Fibroblast of lung (primary cell): ENCODE measurements at regions not wholly inside any gene's neighbourhood (a gene's known extent, or its start where the extent isn't known, plus 50 kb on each side); places are given as distances from the start of the nearest gene placed in this dataset.
"Not testable (repeated sequence)": the region's sequence is repeated elsewhere in the genome, so short reads cannot be mapped to it uniquely, and the experiment has no call there.

ENCODE experiments used
- DNase-seq, 2 donors: peaks; one replicate each; pipeline versions ENCODE4 v3.0.0 to v3.0.0-alpha.2; 2010; ENCODE audit warnings: low read depth in 2 of 2
- H2AFZ ChIP-seq: 2 replicates; pipeline ENCODE4 v1.5.1; 2012; ENCODE audit warnings: low read length, control low read depth, inconsistent platforms
- H3K27ac ChIP-seq: 2 replicates; pipeline ENCODE4 v1.5.1; 2011; ENCODE audit warnings: low read length, control low read depth; ENCODE audit not compliant: insufficient read depth
- H3K27me3 ChIP-seq: 2 replicates; pipeline ENCODE4 v1.5.1; 2011; ENCODE audit warnings: mild to moderate bottlenecking, low read length; ENCODE audit not compliant: control insufficient read depth, insufficient read depth
- H3K36me3 ChIP-seq: 2 replicates; pipeline ENCODE4 v1.5.1; 2011; ENCODE audit warnings: low read length; ENCODE audit not compliant: control insufficient read depth, insufficient read depth
- H3K4me1 ChIP-seq: 2 replicates; pipeline ENCODE4 v1.5.1; 2011; ENCODE audit warnings: low read length; ENCODE audit not compliant: control insufficient read depth, insufficient read depth; ENCODE audit errors: extremely low read depth
- H3K4me2 ChIP-seq: 2 replicates; pipeline ENCODE4 v1.5.1; 2011; ENCODE audit warnings: low read length, control low read depth; ENCODE audit not compliant: insufficient read depth; ENCODE audit errors: extremely low read depth
- H3K4me3 ChIP-seq, 4 experiments: fragments of 200-600 bp in 1 of 4; sonication (generic) in 1 of 4; replicated peaks in 1 of 4; 2 replicates each; pipeline ENCODE4 v1.5.1; 2011 to 2016; ENCODE audit warnings: low read length in 4 of 4, low read depth in 3 of 4, mild to moderate bottlenecking in 3 of 4, control low read depth in 2 of 4, inconsistent platforms in 1 of 4, mixed read lengths in 1 of 4; ENCODE audit not compliant: insufficient read depth in 1 of 4; ENCODE audit errors: control extremely low read depth in 1 of 4
- H3K79me2 ChIP-seq: 2 replicates; pipeline ENCODE4 v1.5.1; 2012; ENCODE audit warnings: mild to moderate bottlenecking, low read length, inconsistent platforms; ENCODE audit not compliant: control insufficient read depth, insufficient read depth
- H3K9ac ChIP-seq: 2 replicates; pipeline ENCODE4 v1.5.1; 2011; ENCODE audit warnings: mild to moderate bottlenecking, low read length, control low read depth; ENCODE audit not compliant: insufficient read depth
- H3K9me3 ChIP-seq: 2 replicates; pipeline ENCODE4 v1.5.1; 2012; ENCODE audit warnings: low read depth, low read length; ENCODE audit not compliant: control insufficient read depth, insufficient read depth
- H4K20me1 ChIP-seq: 2 replicates; pipeline ENCODE4 v1.5.1; 2011; ENCODE audit warnings: low read length; ENCODE audit not compliant: control insufficient read depth, insufficient read depth; ENCODE audit errors: extremely low read depth
- CTCF ChIP-seq, 2 donors: IDR thresholded peaks in 1 of 2; conservative IDR thresholded peaks in 1 of 2; 1 replicate in 1 of 2; 2 replicates in 1 of 2; pipeline ENCODE4 v1.5.1; 2011 to 2012; ENCODE audit warnings: low read length in 2 of 2, control low read depth in 1 of 2, inconsistent platforms in 1 of 2, low read depth in 1 of 2, mild to moderate bottlenecking in 1 of 2
- EZH2 ChIP-seq: IDR thresholded peaks from 2 replicates; pipeline ENCODE4 v1.5.1; 2012; ENCODE audit warnings: low read length, control low read depth, mild to moderate bottlenecking; ENCODE audit errors: missing control alignments

- Histone ChIP-seq H3K9me3 (no peaks in the 10 kb centered on the region), H3K36me3 (no peaks in the 10 kb centered on the region), H3K4me1 (no peaks in the 10 kb centered on the region), H4K20me1 (no peaks in the 10 kb centered on the region), H3K4me2 (no peak overlapping the region), H3K9ac (no peak overlapping the region), H3K4me3 (no peak overlapping the region), H2AFZ (no peak overlapping the region), H3K27me3 (no peaks in the 10 kb centered on the region), H3K79me2 (no peaks in the 10 kb centered on the region), H3K27ac (no peak overlapping the region)
- no peak for DNase-seq
- no peak for TF ChIP-seq EZH2
- TF ChIP-seq CTCF (conservative IDR thresholded peaks at IDR 0.05 in 1 of 2, IDR thresholded peaks at IDR 0.05 in 1 of 2; ENCODE audit: low read depth in 1 of 2, low read length in 2 of 2) = no peak
Measured at GRCh38 chr2:36190097-36190496, 165.5 kb upstream of the CRIM1 start.

- TF ChIP-seq CTCF (conservative IDR thresholded peaks at IDR 0.05 in 1 of 2, IDR thresholded peaks at IDR 0.05 in 1 of 2; ENCODE audit: low read depth in 1 of 2, low read length in 2 of 2) (no peak), EZH2 (no peak)
- Histone ChIP-seq H3K4me1 (no peaks in the 10 kb centered on the region), H3K4me2 (no peak overlapping the region), H3K9ac (no peak overlapping the region), H3K36me3 (no peaks in the 10 kb centered on the region), H3K4me3 (no peak overlapping the region), H3K27me3 (no peaks in the 10 kb centered on the region), H3K27ac (no peak overlapping the region), H4K20me1 (no peaks in the 10 kb centered on the region), H3K79me2 (no peaks in the 10 kb centered on the region), H2AFZ (no peak overlapping the region), H3K9me3 (no peaks in the 10 kb centered on the region)
- no peak for DNase-seq
Measured at GRCh38 chr2:36185624-36186023, 170.0 kb upstream of the CRIM1 start.

- TF ChIP-seq CTCF (conservative IDR thresholded peaks at IDR 0.05 in 1 of 2, IDR thresholded peaks at IDR 0.05 in 1 of 2; ENCODE audit: low read depth in 1 of 2, low read length in 2 of 2) (no peak), EZH2 (no peak)
- no peak overlapping the region for H3K27ac ChIP-seq
- H3K36me3 ChIP-seq = no peaks in the 10 kb centered on the region
- no peaks in the 10 kb centered on the region for H4K20me1 ChIP-seq
- no peak overlapping the region for H2AFZ ChIP-seq
- H3K27me3 ChIP-seq = no peaks in the 10 kb centered on the region
- no peak overlapping the region for H3K4me2 ChIP-seq
- no peak overlapping the region for H3K4me3 ChIP-seq
- no peaks in the 10 kb centered on the region for H3K79me2 ChIP-seq
- no peak for DNase-seq
- H3K4me1 ChIP-seq = no peaks in the 10 kb centered on the region
- H3K9ac ChIP-seq = no peak overlapping the region
- no peaks in the 10 kb centered on the region for H3K9me3 ChIP-seq
Measured at GRCh38 chr2:36184848-36185247, 170.7 kb upstream of the CRIM1 start.

- H3K27ac ChIP-seq, H3K9ac ChIP-seq, H3K4me2 ChIP-seq, H3K79me2 ChIP-seq, H3K4me1 ChIP-seq, H2AFZ ChIP-seq, H3K36me3 ChIP-seq, H3K9me3 ChIP-seq, H3K27me3 ChIP-seq, H3K4me3 ChIP-seq, DNase-seq, H4K20me1 ChIP-seq: not testable (repeated sequence)
Measured at GRCh38 chr2:36180789-36181482, 174.6 kb upstream of the CRIM1 start.

GRCh38 chr2:36180293-36180692, 175.3 kb upstream of the CRIM1 start:
- not testable (repeated sequence) for H4K20me1 ChIP-seq, H3K9me3 ChIP-seq, H3K4me1 ChIP-seq, H3K9ac ChIP-seq, H3K4me3 ChIP-seq, H3K4me2 ChIP-seq, H3K27me3 ChIP-seq, H3K27ac ChIP-seq, H2AFZ ChIP-seq, H3K36me3 ChIP-seq, H3K79me2 ChIP-seq, DNase-seq
